Choroid plexus epithelial cell (primary cell): ENCODE measurements at regions not wholly inside any gene's neighbourhood (a gene's known extent, or its start where the extent isn't known, plus 50 kb on each side); places are given as distances from the start of the nearest gene placed in this dataset.

Source experiments
- DNase-seq: peaks from one replicate; pipeline ENCODE4 v3.0.0-alpha.2; 2010; ENCODE audit warnings: low read depth
- H3K4me3 ChIP-seq: 2 replicates; pipeline ENCODE4 v1.5.1; 2011; ENCODE audit warnings: low read depth, mild to moderate bottlenecking, control low read depth, low read length, moderate library complexity
- CTCF ChIP-seq: conservative IDR thresholded peaks from 2 replicates; pipeline ENCODE4 v1.5.1; 2011; ENCODE audit warnings: low read depth, mild to moderate bottlenecking, control low read depth, inconsistent platforms, low read length, moderate library complexity

GRCh38 chr10:1966712-1967376 lies 229.5 kb upstream of the ADARB2 start:
- no peak for TF ChIP-seq CTCF
- DNase-seq, result no peak
- H3K4me3 ChIP-seq, result no peak overlapping the region

- no peak for TF ChIP-seq CTCF
- DNase-seq, result no peak
Observed at GRCh38 chr10:1964476-1964875, 227.2 kb upstream of the ADARB2 start.

DNA sequence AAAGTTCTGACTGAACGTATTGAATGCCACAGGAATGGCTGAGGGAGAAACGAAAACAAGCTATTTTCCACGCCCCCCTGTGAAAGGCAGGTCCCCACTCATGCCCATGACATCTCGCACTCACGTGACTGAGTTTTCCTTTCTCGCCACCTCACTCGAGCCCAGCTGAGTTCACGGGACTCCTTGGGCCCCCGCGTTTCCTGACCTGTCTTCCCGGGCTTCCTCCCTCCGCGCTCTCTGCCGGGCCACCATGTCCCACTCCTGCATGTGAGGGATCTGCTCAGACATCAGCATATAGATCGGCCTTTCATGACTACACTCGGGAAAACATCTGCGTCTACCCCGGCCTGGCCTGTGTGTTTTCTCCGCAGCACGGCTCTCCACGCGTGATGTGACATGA lies 226.0 kb upstream of the ADARB2 start:
- DNase-seq, result no peak
- H3K4me3 ChIP-seq, result no peak overlapping the region
- no peak for TF ChIP-seq CTCF

More at GRCh38 chr10:1964476-1964875, 227.2 kb upstream of the ADARB2 start:
- no peak overlapping the region for H3K4me3 ChIP-seq

GRCh38 chr10:1961989-1962388 lies 224.7 kb upstream of the ADARB2 start:
- no peak for DNase-seq
- H3K4me3 ChIP-seq, result no peak overlapping the region
- no peak for TF ChIP-seq CTCF

DNA sequence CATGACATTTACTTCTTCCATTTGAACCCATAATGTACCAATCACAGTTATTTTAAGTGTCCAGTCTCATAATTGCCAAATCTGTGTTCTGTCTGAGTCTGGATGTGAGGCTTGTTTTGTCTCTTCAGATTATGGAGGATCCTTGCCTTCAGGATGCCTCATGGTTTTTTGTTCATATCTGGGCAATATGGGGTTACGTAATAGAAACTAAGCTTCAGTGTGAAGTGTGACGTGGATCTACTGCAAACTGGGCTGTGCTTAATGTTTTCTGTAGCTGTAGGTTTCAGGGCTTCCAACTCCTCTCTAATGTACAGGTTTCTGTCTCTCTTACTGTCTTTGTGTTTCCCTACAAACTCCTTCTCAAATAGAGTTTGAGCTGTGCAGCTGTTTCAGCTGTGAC lies 223.7 kb upstream of the ADARB2 start:
- no peak overlapping the region for H3K4me3 ChIP-seq
- DNase-seq, result no peak
- TF ChIP-seq CTCF, result no peak

DNA sequence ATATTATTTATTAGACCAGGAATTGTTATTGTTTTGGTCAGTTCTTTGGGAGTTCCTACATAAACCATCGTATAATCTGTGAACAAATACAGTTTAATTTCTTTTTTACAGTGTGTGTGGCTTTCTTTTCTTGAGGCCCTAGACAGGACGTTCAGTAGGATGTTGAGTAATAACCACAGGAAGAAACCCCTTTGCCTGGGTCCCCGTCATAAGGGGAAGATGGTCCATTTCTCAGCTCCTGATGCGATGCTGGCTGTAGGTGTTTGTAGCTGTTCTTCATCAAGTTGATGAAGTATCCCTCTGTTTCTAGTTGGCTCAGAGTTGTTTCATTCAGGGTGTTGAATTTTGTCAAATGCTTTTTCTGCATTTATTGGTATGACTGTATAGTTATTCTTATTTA lies 219.7 kb upstream of the ADARB2 start:
- no peak overlapping the region for H3K4me3 ChIP-seq
- no peak for TF ChIP-seq CTCF
- no peak for DNase-seq

GRCh38 chr10:1954300-1954699 lies 217.0 kb upstream of the ADARB2 start:
- no peak for DNase-seq
- no peak for TF ChIP-seq CTCF
- no peak overlapping the region for H3K4me3 ChIP-seq
